ENCODE measurements at regions not wholly inside any gene's neighbourhood (a gene's known extent, or its start where the extent isn't known, plus 50 kb on each side); places are given as distances from the start of the nearest gene placed in this dataset.

DNA sequence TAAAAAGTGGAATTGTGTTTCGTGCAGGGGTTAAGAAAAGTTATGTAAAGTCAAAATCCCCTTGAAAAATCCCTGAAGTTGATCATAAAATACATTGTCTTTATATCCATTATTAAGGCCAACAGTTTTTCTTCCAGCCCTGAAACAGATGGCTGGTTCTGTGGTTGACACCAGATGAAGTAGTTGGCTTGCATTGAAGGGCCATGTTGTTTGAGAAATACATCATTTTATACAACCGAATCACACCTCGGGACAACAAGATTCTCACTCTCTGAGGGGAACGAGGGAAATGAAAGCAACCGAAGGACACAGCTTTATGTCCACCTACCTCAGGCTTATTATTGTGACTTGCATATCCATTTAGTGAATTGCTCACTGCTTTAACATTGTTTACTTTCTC is 126.0 kb upstream of the MITF start:
- no peak for TF ChIP-seq ZNF274 (IDR thresholded peaks at IDR 0.05; ENCODE audit: borderline replicate concordance, low read depth, low read length)
- no peak for TF ChIP-seq TCF7L2 (IDR thresholded peaks at IDR 0.05; ENCODE audit: low read depth, low read length)
- no peak for TF ChIP-seq HDAC2 (IDR thresholded peaks at IDR 0.05)
- TF ChIP-seq, protein P1, sequence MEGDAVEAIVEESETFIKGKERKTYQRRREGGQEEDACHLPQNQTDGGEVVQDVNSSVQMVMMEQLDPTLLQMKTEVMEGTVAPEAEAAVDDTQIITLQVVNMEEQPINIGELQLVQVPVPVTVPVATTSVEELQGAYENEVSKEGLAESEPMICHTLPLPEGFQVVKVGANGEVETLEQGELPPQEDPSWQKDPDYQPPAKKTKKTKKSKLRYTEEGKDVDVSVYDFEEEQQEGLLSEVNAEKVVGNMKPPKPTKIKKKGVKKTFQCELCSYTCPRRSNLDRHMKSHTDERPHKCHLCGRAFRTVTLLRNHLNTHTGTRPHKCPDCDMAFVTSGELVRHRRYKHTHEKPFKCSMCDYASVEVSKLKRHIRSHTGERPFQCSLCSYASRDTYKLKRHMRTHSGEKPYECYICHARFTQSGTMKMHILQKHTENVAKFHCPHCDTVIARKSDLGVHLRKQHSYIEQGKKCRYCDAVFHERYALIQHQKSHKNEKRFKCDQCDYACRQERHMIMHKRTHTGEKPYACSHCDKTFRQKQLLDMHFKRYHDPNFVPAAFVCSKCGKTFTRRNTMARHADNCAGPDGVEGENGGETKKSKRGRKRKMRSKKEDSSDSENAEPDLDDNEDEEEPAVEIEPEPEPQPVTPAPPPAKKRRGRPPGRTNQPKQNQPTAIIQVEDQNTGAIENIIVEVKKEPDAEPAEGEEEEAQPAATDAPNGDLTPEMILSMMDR (IDR thresholded peaks at IDR 0.05 in 2 of 3, conservative IDR thresholded peaks at IDR 0.05 in 1 of 3; ENCODE audit: insufficient read depth in 2 of 3, low read depth in 1 of 3, low read length in 3 of 3), result no peak
- no peak for TF ChIP-seq RFX5 (IDR thresholded peaks at IDR 0.05; ENCODE audit: low read depth, low read length)
- TF ChIP-seq EHMT2 (IDR thresholded peaks at IDR 0.05), result no peak
